Heart right ventricle (tissue), 16 donors: ENCODE measurements at regions not wholly inside any gene's neighbourhood (a gene's known extent, or its start where the extent isn't known, plus 50 kb on each side); places are given as distances from the start of the nearest gene placed in this dataset.
A peak's percentile ranks its signal among the peaks of the same experiment; 100 is the strongest.

Experiments
- ATAC-seq, 8 donors: fragments of 200-7000 bp; cut with Tn5 transposase; one replicate each; pipeline ENCODE4 v1.9.1; 2020; ENCODE audit warnings: mild to moderate bottlenecking in 8 of 8, moderate library complexity in 8 of 8, moderate number of reproducible peaks in 1 of 8
- DNase-seq, 2 donors: peaks; one replicate each; pipeline ENCODE4 v3.0.0-alpha.2; 2020
- H3K27ac ChIP-seq, 10 donors: fragments of 200-600 bp; sonication (generic) in 2 of 10; one replicate each; pipeline versions ENCODE4 v1.5.0 to v1.8.0; 2020 to 2022; ENCODE audit warnings: mild to moderate bottlenecking in 3 of 10
- H3K27me3 ChIP-seq, 7 donors: fragments of 200-600 bp; one replicate each; pipeline ENCODE4 v1.8.0; 2021 to 2022; ENCODE audit warnings: mild to moderate bottlenecking in 2 of 7
- H3K36me3 ChIP-seq, 9 donors: fragments of 200-600 bp; sonication (generic) in 1 of 9; one replicate each; pipeline versions ENCODE4 v1.5.0 to v1.8.0; 2020 to 2022; ENCODE audit warnings: mild to moderate bottlenecking in 2 of 9
- H3K4me1 ChIP-seq, 9 donors: fragments of 200-600 bp; sonication (generic) in 1 of 9; one replicate each; pipeline versions ENCODE4 v1.5.0 to v1.8.0; 2020 to 2022; ENCODE audit warnings: mild to moderate bottlenecking in 4 of 9
- H3K4me3 ChIP-seq, 10 donors: fragments of 200-600 bp; sonication (generic) in 2 of 10; one replicate each; pipeline versions ENCODE4 v1.5.0 to v1.8.0; 2020 to 2022; ENCODE audit warnings: mild to moderate bottlenecking in 7 of 10, moderate library complexity in 2 of 10
- H3K9me3 ChIP-seq, 11 donors: fragments of 200-600 bp in 10 of 11; sonication (generic) in 2 of 11; one replicate each; pipeline versions ENCODE4 v1.5.0 to v1.8.0; 2013 to 2022; ENCODE audit warnings: mild to moderate bottlenecking in 2 of 11, control low read depth in 1 of 11, moderate library complexity in 1 of 11
- CTCF ChIP-seq, 9 donors: fragments of 200-600 bp; sonication (generic) in 2 of 9; IDR thresholded peaks; one replicate each; pipeline versions ENCODE4 v1.5.0 to v1.8.0; 2021 to 2022; ENCODE audit warnings: antibody characterized with exemption in 9 of 9, mild to moderate bottlenecking in 5 of 9, moderate library complexity in 1 of 9
- WGBS, 2 donors: extraction: QIAGEN DNeasy Blood & Tissue Kit; methylation state at CpG; one replicate each; pipeline ENCODE4 v1.1.7; 2013; ENCODE audit warnings: inconsistent platforms in 1 of 2; 5-methylcytosine and 5-hydroxymethylcytosine counted together
- intact Hi-C, 10 donors: fragments of 100-400 bp; cut with DNase I; formaldehyde crosslinking; loops; one replicate each; pipeline versions ENCODE4 v1.11.1 to v1.14.2; 2022
- donor health status: Arrhythmogenic right ventricular cardiomyopathy.
- donor health status: ischemic (EF 13 %, LVEDD 7.1; RV severe dilation, severe dysfunction).
- donor health status: healthy with polysubstance abuse.
- donor health status: DM: no; HTN: yes; CAD: no.
- donor health status: DM: no; HTN: no; CAD: no.
- donor health status: ischemic (EF 25% LVEDD 6.9; RV normal size, moderate dysfunction).
- donor health status: ischemic (EF 25% LVEDD 5.7; RV mildly dilated, moderate dysfunction).
- donor health status: healthy.
- donor health status: DM: yes; HTN: yes; CAD: no.
- donor health status: Ischemic cardiomyopathy.
- donor health status: ischemic (EF 35%, LVEDD 5.7; RV mildly dilated, moderate dysfunction).
- donor health status: nonischemic (EF 11% LVEDD 7.7; RV severe dilation, severe dysfunction).
- donor health status: DM: yes; HTN: yes; CAD: no.
- donor health status: PGD.
- donor health status: ischemic (EF 29% LVEDD 5.4; RV normal size, mild dysfunction).
- donor health status: nonischemic (EF 23%, LVEDD 6.1; RV moderate dilation, normal function).

- Histone ChIP-seq H3K4me3 (no peak overlapping the region), H3K4me1 (peaks cover 13 to 91% (median 63%) of the 10 kb centered on the region in 9 donors), H3K27me3 (no peaks in the 10 kb centered on the region), H3K9me3 (no peaks in the 10 kb centered on the region), H3K27ac (peak overlapping the region in 7 of 10 donors; percentile 10 to 89 (median 74)), H3K36me3 (no peaks in the 10 kb centered on the region)
- no peak for TF ChIP-seq CTCF (IDR thresholded peaks at IDR 0.05)
- ATAC-seq (no peak), DNase-seq (peak in 1 of 2 donors; percentile 6)
- WGBS, 2 donors: 64 to 77% methylated on average over 8 of the region's 8 CpGs
- intact Hi-C loops: no loop called here
These were observed 64.3 kb upstream of the CD93 start for GRCh38 chr20:23150304-23151007.

- no peaks in the 10 kb centered on the region for H3K9me3 ChIP-seq
- no peak overlapping the region for H3K4me3 ChIP-seq
- H3K27ac ChIP-seq: peak overlapping the region in 5 of 10 donors; percentile 43 to 92 (median 80)
- intact Hi-C loops: loop anchor here in 2 of 10 donors (1.0 to 10.0 kb wide), 2 partner anchors 10 to 45 kb away; no protein-coding TSS in a partner anchor
- peaks cover 13 to 92% (median 58%) of the 10 kb centered on the region in 9 donors for H3K4me1 ChIP-seq
- H3K27me3 ChIP-seq: no peaks in the 10 kb centered on the region
- 84 to 85% methylated on average over 7 of the region's 7 CpGs for WGBS, 2 donors
- no peaks in the 10 kb centered on the region for H3K36me3 ChIP-seq
- no peak for TF ChIP-seq CTCF (IDR thresholded peaks at IDR 0.05)
- no peak for ATAC-seq
- peak in 1 of 2 donors; percentile 3 for DNase-seq
These were observed 63.6 kb upstream of the CD93 start for GRCh38 chr20:23149623-23150279.

- no peak for ATAC-seq
- Histone ChIP-seq H3K36me3 (no peaks in the 10 kb centered on the region), H3K4me3 (no peak overlapping the region), H3K27ac (peak overlapping the region in 7 of 10 donors; percentile 18 to 92 (median 69)), H3K4me1 (peaks cover 11 to 92% (median 58%) of the 10 kb centered on the region in 9 donors), H3K27me3 (no peaks in the 10 kb centered on the region), H3K9me3 (no peaks in the 10 kb centered on the region)
- WGBS, 2 donors: 93 to 98% methylated on average over 10 of the region's 10 CpGs
- intact Hi-C loops: loop anchor here in 2 of 10 donors (1.0 to 10.0 kb wide), 2 partner anchors 10 to 46 kb away; no protein-coding TSS in a partner anchor
- no peak for TF ChIP-seq CTCF (IDR thresholded peaks at IDR 0.05)
- DNase-seq: peak in 1 of 2 donors; percentile 2
These were observed 62.8 kb upstream of the CD93 start for GRCh38 chr20:23148731-23149570.
